Kidney capillary endothelial cell (primary cell): ENCODE measurements at regions not wholly inside any gene's neighbourhood (a gene's known extent, or its start where the extent isn't known, plus 50 kb on each side); places are given as distances from the start of the nearest gene placed in this dataset.
"Not testable (repeated sequence)": the region's sequence is repeated elsewhere in the genome, so short reads cannot be mapped to it uniquely, and the experiment has no call there.

Experiments used
- DNase-seq: peaks from one replicate; pipeline ENCODE4 v3.0.0-alpha.2; 2018; ENCODE audit warnings: low spot score

GRCh38 chr10:46095943-46096342 lies 49.9 kb upstream of the MSMB start:
- not testable (repeated sequence) for DNase-seq

DNA sequence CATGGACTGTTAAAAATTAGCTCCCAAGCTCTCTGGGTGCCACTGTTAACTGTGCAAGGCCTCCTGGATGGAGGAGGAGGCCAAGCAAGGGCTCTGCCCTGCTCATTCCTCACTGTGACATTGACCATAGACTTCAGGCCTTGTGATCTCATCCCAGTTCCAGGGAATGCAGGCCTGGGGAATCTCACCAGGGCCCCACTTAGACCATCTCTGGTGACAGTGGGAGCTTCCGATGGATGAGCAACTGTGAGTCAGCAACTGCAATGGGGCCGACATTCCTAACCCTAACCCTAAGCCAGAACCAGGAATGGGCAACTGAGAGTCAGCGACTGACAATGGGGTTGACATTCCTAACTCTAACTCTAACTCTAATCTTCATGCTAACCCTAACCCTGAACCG lies 50.4 kb upstream of the MSMB start:
- DNase-seq, result peak; percentile 75

DNA sequence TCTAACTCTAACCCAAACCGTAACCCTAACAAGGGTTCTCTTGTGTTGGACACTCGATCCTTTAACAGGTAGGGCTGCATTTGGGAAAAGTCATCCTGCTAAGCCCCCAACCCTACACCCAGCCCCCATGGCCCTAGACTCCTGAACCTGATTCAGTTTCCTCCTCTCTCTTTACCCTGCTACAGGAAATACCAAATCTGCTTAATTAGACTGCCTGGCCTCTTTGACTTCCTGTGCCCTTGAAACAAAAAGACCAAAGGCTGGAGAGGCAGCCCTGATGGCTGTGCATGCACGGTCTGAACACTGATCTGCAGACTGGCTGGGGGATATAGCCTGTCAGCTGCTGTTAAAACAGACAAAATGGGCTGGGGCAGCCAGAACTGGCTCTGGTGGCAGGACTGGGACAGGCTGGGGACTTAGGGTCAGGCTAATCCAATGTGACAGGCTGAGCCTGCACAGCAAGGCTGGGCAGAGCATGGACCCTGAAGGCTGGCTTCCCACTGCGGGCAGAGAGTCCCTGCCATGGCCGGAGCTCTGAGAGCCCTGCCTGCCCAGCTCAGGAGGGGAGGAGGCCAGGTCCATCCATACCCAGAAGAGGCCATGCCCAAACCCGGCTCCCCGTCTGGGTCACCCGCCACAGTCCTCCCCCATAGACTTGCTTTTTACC lies 51.0 kb upstream of the MSMB start:
- peak; percentile 91 for DNase-seq

GRCh38 chr10:46097576-46098317 lies 51.7 kb upstream of the MSMB start:
- no peak for DNase-seq

GRCh38 chr10:46098386-46098785 lies 52.3 kb upstream of the MSMB start:
- DNase-seq, result no peak

DNA sequence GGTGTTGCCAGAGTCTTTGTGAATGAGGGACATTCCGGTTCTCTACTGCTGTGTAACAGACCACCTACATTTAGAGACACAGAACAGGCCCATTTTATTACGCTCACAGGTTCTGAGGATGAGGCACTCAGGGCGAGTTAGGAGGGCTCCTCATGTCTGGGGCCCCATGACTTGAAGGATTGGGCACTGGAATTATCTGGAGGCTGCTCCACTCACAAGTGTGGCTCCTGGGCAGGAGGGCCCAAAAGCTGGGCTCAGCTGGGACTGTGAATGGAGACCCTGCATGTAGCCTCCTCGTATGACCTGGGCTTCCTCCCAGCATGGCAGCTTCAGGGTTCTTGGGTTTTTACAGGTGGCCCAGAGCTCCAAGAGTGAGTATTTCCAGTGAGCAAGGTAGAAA lies 52.9 kb upstream of the MSMB start:
- not testable (repeated sequence) for DNase-seq

- DNase-seq, result no peak
Observed at GRCh38 chr10:46104071-46104585, 58.1 kb upstream of the MSMB start.

DNA sequence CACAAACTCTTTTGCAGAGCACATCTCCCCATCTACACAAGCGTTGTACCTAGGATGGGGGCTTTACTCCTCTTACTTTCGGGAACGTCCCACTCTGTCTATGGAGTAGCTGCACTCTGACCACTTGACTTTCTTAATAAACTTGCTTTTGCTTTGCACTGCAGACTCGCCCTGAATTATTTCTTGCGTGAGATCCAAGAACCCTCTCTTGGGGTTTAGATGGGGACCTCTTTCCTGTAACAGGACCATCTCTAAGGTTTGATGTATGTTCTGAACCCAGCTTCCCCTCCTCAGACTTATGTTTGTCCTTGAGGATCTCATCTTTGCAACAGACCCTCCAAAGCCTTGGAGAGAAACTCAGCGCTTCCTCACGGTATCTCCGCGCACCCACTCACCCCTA lies 59.3 kb upstream of the MSMB start:
- DNase-seq, result not testable (repeated sequence)

DNA sequence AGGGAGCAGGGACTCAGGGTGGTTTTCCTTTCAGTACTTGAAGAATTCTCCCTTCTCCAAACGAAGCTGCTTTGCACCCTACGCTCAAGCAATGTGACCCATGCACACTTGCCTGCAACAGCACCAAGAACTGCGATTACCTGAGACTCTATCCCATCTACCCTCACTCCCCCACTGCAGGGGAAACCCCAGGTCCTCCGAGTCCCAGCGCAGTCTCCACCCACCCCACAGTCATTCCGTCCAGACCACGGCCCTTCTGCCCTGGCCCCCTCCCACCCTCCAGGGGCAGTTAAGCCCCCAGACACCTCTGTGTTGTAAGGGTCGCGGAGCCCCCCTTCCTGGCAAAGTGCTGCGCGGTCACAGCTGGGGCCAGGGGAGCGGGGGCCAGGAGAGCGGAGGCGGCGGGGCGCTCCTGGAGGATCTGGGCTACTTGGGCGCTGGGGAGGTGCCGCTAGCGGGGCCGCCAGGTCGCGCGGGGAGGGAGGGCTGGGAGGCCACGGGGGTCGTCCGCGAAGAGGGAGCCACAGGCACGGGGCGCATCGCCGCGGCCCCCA lies 59.9 kb upstream of the MSMB start:
- DNase-seq, result not testable (repeated sequence)

- DNase-seq, result peak; percentile 39
Observed at GRCh38 chr10:46106410-46107255, 60.6 kb upstream of the MSMB start.

- not testable (repeated sequence) for DNase-seq
Observed at GRCh38 chr10:46108158-46108499, 62.1 kb upstream of the MSMB start.

GRCh38 chr10:46154271-46154670 lies 108.2 kb upstream of the MSMB start:
- DNase-seq, result not testable (repeated sequence)

GRCh38 chr10:46154683-46155082 lies 108.6 kb upstream of the MSMB start:
- DNase-seq, result not testable (repeated sequence)

DNA sequence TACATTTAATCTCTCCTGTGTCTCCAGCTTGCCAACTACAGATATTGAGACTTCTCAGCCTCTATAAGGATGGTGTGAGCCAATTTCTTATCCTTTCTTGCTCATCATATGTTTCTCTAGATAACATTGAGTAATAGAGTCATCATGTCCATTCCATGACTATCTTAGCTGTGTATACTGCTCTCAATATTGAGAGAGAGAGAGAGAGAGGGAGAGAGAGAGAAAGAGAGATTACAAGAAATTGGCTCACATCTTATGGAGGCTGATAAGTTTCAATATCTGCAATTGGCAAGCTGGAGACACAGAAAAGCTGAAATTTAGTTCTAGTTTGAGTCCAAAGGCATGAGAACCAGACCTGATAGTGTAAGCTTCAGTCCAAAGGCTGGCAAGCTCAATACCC lies 110.8 kb upstream of the MSMB start:
- DNase-seq, result not testable (repeated sequence)

GRCh38 chr10:46169736-46170135 lies 117.1 kb upstream of the ANTXRL start:
- no peak for DNase-seq

- DNase-seq, result no peak
Observed at GRCh38 chr10:46170789-46171188, 116.0 kb upstream of the ANTXRL start.

GRCh38 chr10:46171661-46172060 lies 115.1 kb upstream of the ANTXRL start:
- no peak for DNase-seq

GRCh38 chr10:46175296-46175695 lies 111.5 kb upstream of the ANTXRL start:
- no peak for DNase-seq

- no peak for DNase-seq
Observed at GRCh38 chr10:46175831-46176230, 111.0 kb upstream of the ANTXRL start.

DNA sequence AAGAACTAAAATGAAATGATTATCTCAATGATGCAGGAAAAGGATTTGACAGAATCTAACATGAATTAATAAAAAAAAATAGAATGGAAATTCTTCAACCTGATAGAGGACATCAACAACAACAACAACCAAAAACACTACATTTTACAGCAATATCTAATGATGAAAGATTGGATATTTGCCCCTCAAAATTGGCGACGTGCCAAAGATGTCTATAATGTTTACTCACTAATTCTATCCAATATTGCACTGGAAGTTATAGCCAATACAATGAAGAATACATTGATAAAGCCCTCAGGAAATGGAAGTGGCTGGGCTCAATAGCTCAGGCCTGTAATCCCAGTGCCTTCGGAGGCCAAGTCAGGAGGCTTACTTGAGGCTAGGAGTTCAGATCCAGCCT lies 99.4 kb upstream of the ANTXRL start:
- not testable (repeated sequence) for DNase-seq

GRCh38 chr10:46197050-46197449 lies 89.7 kb upstream of the ANTXRL start:
- no peak for DNase-seq

GRCh38 chr10:46198516-46198915 lies 88.3 kb upstream of the ANTXRL start:
- no peak for DNase-seq
